ENCODE measurements at regions not wholly inside any gene's neighbourhood (a gene's known extent, or its start where the extent isn't known, plus 50 kb on each side); places are given as distances from the start of the nearest gene placed in this dataset.

DNA sequence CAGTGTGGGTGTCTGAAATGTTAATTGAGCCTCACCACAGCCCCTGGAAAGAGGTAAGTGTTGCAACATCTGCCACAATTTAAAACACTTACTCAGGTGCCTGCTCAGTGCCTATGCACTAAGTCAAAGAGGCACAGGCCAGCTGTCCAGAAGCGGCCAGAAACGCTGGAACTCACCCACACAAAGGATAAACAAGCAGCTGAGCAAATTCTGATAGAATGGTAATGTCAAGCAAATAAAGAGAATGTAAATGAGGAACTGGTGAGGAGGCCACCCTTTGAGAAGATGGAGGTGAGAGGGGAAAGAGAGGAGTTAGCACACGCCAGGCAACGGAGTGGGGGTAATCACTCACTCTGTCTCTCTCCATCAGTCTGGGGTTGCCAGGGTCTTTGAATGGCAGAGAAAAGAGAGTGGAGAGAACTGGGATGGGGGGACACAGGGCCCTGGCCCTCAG is 67.7 kb upstream of the SERP2 start:
- Histone ChIP-seq H4K20me1 (ENCODE audit: control insufficient read depth, insufficient read depth) (no peaks in the 10 kb centered on the region), H2AFZ (ENCODE audit: control insufficient read depth, low read depth, low read length) (no peak overlapping the region), H3K9ac (ENCODE audit: control insufficient read depth, insufficient read depth, low read length) (no peak overlapping the region), H3K79me2 (ENCODE audit: control insufficient read depth, insufficient read depth, low read length) (no peaks in the 10 kb centered on the region), H3K4me1 (ENCODE audit: control insufficient read depth, insufficient read depth, low read length) (peaks cover 13% of the 10 kb centered on the region), H3K4me3 (no peak overlapping the region), H3K27me3 (replicated peaks in 1 of 2; ENCODE audit: control insufficient read depth in 2 of 2, insufficient read depth in 2 of 2, low read length in 1 of 2) (no peaks in the 10 kb centered on the region), H3K4me2 (ENCODE audit: control insufficient read depth, insufficient read depth) (no peak overlapping the region), H3K9me3 (replicated peaks; ENCODE audit: control insufficient read depth, insufficient read depth, low read length) (no peaks in the 10 kb centered on the region), H3K27ac (ENCODE audit: control insufficient read depth, insufficient read depth) (no peak overlapping the region), H3K36me3 (ENCODE audit: control insufficient read depth in 2 of 2, insufficient read depth in 2 of 2, low read length in 1 of 2) (no peaks in the 10 kb centered on the region)
- intact Hi-C loops (cut with micrococcal nuclease; ENCODE audit: unreplicated experiment) (no loop called here), in situ Hi-C loops (cut with MboI) (no loop called here)
- SMC1A ChIA-PET (ENCODE audit: uncharacterized antibody, unreplicated experiment): no interaction called here
- no peak for DNase-seq (ENCODE audit: low read depth, low spot score)
- ATAC-seq: no peak
- no TSS peak for BruUV-seq (replicated peaks)
- RAD21 ChIA-PET (ENCODE audit: unreplicated experiment): no interaction called here
- no peak for FAIRE-seq
- CTCF ChIA-PET: interaction anchor here (1.2 kb wide), 1 partner anchor 47 kb away, joined by 3 read pairs; no protein-coding TSS in a partner anchor
- WGBS (ENCODE audit: insufficient coverage, insufficient replicate concordance, low lambda C conversion rate, missing lambda C conversion rate): 90% methylated on average over 4 of the region's 4 CpGs
- POLR2A ChIA-PET: interaction anchor here (0.6 kb wide), 1 partner anchor 1092 kb away, joined by 3 read pairs; no protein-coding TSS in a partner anchor
- TF ChIP-seq, protein P1, sequence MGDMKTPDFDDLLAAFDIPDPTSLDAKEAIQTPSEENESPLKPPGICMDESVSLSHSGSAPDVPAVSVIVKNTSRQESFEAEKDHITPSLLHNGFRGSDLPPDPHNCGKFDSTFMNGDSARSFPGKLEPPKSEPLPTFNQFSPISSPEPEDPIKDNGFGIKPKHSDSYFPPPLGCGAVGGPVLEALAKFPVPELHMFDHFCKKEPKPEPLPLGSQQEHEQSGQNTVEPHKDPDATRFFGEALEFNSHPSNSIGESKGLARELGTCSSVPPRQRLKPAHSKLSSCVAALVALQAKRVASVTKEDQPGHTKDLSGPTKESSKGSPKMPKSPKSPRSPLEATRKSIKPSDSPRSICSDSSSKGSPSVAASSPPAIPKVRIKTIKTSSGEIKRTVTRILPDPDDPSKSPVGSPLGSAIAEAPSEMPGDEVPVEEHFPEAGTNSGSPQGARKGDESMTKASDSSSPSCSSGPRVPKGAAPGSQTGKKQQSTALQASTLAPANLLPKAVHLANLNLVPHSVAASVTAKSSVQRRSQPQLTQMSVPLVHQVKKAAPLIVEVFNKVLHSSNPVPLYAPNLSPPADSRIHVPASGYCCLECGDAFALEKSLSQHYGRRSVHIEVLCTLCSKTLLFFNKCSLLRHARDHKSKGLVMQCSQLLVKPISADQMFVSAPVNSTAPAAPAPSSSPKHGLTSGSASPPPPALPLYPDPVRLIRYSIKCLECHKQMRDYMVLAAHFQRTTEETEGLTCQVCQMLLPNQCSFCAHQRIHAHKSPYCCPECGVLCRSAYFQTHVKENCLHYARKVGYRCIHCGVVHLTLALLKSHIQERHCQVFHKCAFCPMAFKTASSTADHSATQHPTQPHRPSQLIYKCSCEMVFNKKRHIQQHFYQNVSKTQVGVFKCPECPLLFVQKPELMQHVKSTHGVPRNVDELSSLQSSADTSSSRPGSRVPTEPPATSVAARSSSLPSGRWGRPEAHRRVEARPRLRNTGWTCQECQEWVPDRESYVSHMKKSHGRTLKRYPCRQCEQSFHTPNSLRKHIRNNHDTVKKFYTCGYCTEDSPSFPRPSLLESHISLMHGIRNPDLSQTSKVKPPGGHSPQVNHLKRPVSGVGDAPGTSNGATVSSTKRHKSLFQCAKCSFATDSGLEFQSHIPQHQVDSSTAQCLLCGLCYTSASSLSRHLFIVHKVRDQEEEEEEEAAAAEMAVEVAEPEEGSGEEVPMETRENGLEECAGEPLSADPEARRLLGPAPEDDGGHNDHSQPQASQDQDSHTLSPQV (IDR thresholded peaks at IDR 0.05): no peak
- TF ChIP-seq, protein P2, sequence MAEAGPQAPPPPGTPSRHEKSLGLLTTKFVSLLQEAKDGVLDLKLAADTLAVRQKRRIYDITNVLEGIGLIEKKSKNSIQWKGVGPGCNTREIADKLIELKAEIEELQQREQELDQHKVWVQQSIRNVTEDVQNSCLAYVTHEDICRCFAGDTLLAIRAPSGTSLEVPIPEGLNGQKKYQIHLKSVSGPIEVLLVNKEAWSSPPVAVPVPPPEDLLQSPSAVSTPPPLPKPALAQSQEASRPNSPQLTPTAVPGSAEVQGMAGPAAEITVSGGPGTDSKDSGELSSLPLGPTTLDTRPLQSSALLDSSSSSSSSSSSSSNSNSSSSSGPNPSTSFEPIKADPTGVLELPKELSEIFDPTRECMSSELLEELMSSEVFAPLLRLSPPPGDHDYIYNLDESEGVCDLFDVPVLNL (IDR thresholded peaks at IDR 0.05; ENCODE audit: low read depth, low read length): no peak
- TF ChIP-seq JUNB (IDR thresholded peaks at IDR 0.05): no peak
- no peak for TF ChIP-seq SMARCA5 (IDR thresholded peaks at IDR 0.05)
- no peak for TF ChIP-seq SIX5 (IDR thresholded peaks at IDR 0.05; ENCODE audit: low read depth, low read length, severe bottlenecking)
- no peak for TF ChIP-seq ZNF622 (IDR thresholded peaks at IDR 0.05)
- TF ChIP-seq, protein P3, sequence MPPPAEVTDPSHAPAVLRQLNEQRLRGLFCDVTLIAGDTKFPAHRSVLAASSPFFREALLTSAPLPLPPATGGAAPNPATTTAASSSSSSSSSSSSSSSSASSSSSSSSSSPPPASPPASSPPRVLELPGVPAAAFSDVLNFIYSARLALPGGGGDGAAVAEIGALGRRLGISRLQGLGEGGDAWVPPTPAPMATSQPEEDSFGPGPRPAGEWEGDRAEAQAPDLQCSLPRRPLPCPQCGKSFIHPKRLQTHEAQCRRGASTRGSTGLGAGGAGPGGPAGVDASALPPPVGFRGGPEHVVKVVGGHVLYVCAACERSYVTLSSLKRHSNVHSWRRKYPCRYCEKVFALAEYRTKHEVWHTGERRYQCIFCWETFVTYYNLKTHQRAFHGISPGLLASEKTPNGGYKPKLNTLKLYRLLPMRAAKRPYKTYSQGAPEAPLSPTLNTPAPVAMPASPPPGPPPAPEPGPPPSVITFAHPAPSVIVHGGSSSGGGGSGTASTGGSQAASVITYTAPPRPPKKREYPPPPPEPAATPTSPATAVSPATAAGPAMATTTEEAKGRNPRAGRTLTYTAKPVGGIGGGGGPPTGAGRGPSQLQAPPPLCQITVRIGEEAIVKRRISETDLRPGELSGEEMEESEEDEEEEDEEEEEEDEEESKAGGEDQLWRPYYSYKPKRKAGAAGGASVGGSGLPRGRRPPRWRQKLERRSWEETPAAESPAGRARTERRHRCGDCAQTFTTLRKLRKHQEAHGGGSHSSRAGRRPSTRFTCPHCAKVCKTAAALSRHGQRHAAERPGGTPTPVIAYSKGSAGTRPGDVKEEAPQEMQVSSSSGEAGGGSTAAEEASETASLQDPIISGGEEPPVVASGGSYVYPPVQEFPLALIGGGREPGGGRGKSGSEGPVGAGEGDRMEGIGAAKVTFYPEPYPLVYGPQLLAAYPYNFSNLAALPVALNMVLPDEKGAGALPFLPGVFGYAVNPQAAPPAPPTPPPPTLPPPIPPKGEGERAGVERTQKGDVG (CRISPR knock-in tag; IDR thresholded peaks at IDR 0.05): no peak
- no peak for TF ChIP-seq SUZ12 (IDR thresholded peaks at IDR 0.05; ENCODE audit: unreplicated experiment)
- TF ChIP-seq NBN (IDR thresholded peaks at IDR 0.05): no peak
- TF ChIP-seq, protein P4, sequence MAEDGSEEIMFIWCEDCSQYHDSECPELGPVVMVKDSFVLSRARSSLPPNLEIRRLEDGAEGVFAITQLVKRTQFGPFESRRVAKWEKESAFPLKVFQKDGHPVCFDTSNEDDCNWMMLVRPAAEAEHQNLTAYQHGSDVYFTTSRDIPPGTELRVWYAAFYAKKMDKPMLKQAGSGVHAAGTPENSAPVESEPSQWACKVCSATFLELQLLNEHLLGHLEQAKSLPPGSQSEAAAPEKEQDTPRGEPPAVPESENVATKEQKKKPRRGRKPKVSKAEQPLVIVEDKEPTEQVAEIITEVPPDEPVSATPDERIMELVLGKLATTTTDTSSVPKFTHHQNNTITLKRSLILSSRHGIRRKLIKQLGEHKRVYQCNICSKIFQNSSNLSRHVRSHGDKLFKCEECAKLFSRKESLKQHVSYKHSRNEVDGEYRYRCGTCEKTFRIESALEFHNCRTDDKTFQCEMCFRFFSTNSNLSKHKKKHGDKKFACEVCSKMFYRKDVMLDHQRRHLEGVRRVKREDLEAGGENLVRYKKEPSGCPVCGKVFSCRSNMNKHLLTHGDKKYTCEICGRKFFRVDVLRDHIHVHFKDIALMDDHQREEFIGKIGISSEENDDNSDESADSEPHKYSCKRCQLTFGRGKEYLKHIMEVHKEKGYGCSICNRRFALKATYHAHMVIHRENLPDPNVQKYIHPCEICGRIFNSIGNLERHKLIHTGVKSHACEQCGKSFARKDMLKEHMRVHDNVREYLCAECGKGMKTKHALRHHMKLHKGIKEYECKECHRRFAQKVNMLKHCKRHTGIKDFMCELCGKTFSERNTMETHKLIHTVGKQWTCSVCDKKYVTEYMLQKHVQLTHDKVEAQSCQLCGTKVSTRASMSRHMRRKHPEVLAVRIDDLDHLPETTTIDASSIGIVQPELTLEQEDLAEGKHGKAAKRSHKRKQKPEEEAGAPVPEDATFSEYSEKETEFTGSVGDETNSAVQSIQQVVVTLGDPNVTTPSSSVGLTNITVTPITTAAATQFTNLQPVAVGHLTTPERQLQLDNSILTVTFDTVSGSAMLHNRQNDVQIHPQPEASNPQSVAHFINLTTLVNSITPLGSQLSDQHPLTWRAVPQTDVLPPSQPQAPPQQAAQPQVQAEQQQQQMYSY (CRISPR knock-in tag; IDR thresholded peaks at IDR 0.05): no peak
- TF ChIP-seq TBL1XR1 (IDR thresholded peaks at IDR 0.05; ENCODE audit: low read depth, low read length): no peak
- no peak for TF ChIP-seq CBFB (IDR thresholded peaks at IDR 0.05; ENCODE audit: low read depth)

All from GM12878 (cell line).